SHP77 treated with DMSO at 0.1 percent for 48 hours (cell line): ENCODE measurements at regions not wholly inside any gene's neighbourhood (a gene's known extent, or its start where the extent isn't known, plus 50 kb on each side); places are given as distances from the start of the nearest gene placed in this dataset.
"Not testable (repeated sequence)": the region's sequence is repeated elsewhere in the genome, so short reads cannot be mapped to it uniquely, and the experiment has no call there.

Experiments
- DNase-seq: peaks from one replicate; lab custom pipeline; 2025; lab: John Stamatoyannopoulos, UW

- no peak for DNase-seq
Observed at GRCh38 chr14:84074626-84075025, 1455.3 kb upstream of the FLRT2 start.

GRCh38 chr14:84080944-84081343 lies 1449.0 kb upstream of the FLRT2 start:
- no peak for DNase-seq

GRCh38 chr14:84084056-84084630 lies 1445.8 kb upstream of the FLRT2 start:
- DNase-seq = no peak

DNA sequence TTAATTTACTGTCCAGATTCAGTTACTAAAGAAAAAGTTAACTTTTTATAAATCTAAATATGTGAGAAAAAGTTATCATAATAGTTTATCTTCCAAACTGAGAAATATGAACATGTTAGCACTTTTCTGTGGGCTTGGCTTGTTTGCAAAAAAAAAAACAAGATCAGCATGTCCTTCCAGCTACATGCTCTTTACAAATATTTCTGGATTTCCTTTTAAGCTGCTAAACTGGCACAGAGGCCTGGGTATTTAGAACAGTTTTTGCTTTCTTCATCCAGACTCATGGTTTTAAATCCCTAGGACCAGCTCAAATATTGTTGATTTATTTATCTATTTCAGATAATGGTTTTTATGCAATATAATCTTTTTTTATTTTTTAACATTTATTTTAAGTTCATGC lies 1444.5 kb upstream of the FLRT2 start:
- no peak for DNase-seq

- DNase-seq = no peak
Observed at GRCh38 chr14:84086714-84087113, 1443.2 kb upstream of the FLRT2 start.

DNA sequence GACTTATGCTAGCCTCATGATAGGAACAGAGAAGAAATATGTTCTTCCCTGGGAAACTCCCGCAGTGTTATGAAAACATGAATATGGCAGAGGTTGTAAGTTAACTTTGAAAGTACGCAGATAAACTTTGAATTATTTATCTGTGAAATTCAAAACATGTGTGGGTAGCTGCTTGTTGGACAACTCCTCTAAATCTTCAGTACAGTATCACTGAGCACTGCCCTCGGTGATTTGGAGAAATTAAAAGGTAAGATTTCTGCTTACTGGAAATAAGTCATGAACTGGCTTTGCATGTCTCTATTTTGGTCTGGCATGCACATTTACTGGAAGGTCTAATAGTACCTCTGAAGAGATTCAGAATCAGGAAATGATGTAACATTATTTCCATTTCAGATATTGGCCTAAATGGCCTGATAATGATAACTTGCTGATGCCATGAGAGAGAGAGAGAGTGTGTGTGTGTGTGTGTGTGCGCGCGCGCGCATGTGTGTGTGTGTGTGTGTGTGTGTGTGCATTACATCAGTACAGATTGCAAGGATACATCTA lies 1441.9 kb upstream of the FLRT2 start:
- DNase-seq = no peak

DNA sequence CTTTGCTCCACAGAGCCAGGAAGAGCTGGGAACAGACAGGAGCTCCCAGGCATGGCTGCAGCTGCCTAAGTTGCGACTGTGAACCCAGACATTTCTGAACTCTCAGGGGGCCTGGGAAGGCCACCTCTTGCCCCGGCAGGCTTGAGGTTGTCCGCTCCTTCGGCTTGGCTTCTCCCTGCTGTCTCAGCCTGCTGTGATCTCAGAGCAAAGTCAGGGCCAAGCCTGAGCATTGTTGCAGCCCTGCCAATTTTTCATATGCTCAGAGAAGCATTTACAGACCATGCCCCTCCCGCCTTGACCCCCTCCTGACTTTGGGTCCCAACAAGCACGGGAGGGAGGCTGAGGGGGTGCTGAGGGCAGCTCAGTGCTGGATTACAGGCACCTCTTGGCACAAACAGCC lies 1439.1 kb upstream of the FLRT2 start:
- no peak for DNase-seq

GRCh38 chr14:84095681-84096080 lies 1434.3 kb upstream of the FLRT2 start:
- DNase-seq = no peak

- no peak for DNase-seq
Observed at GRCh38 chr14:84098261-84098660, 1431.7 kb upstream of the FLRT2 start.

GRCh38 chr14:84099560-84099959 lies 1430.4 kb upstream of the FLRT2 start:
- DNase-seq = not testable (repeated sequence)

DNA sequence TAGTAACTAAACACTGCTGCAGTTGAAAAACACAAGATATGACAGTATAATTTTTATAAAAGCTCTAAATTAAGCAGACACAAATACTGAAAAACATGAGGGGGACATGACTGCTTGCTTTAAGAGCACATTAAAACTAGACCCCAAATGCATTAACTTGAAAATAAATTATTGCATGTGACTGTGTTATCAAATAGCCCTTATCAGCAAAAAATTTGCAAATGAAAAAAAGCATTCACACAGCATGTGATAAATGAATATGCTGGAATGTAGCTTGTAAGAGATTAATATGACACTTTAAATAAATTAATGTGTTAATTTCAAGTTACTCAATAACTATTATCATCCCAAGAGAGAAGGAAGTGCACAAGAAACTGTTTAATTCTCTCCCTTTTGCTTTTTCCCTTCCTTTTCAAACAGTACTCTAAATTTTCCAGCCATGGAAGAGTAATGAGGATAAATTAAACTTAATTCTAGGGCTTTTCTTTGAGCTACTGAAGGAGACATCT lies 1422.1 kb upstream of the FLRT2 start:
- no peak for DNase-seq

DNA sequence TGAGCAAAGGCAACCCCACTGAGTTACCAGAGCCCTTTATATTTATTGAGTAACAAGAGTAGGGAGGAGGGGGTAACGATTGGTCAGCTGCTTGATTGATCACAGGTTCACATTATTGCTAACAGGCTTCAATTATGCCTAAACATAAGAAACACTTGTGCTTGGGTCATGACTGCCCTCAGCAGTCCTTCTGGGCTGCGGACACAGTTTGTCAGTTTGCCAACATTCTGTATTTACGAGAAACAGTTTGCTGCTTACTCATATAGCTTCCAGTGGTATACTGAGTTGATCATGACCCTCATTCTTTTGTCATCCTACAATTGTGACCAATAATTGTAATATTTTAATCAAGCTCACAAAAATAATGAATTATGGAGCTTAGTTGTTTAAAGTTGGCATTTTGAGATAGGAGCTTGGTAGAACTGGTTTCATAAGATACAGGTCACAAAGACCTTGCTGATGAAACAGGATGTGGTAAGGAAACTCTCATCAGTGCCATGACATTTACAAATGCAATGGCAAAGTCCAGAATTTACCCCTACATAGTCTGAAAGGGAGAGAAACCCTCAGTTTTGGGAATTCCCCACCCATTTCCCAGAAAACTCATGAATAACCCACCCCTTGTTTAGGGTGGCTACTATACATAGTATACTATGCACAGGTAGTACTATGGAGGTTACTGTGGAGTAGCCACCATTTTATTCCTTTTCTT lies 1421.0 kb upstream of the FLRT2 start:
- no peak for DNase-seq

DNA sequence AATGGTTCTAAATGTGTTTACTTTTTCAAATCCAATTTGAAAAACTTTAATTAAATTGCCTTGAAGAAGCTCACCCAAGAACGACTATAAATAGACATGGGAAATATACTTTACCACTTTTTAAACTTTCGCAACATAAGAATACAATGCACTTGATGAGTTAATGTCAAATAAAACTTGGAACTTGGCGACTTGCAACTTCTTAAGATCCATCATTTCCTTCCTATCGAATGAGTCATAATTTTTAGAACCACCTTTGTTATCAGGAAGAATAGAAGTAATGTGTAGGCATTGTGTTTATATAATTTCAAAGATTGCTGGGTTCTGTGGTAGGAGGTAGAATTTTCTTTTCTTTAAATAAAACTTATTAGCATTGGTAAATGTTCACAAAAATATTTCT lies 1417.4 kb upstream of the FLRT2 start:
- no peak for DNase-seq

- DNase-seq = no peak
Observed at GRCh38 chr14:84125676-84126075, 1404.3 kb upstream of the FLRT2 start.

- DNase-seq = no peak
Observed at GRCh38 chr14:84127495-84127894, 1402.4 kb upstream of the FLRT2 start.

- no peak for DNase-seq
Observed at GRCh38 chr14:84128050-84128449, 1401.9 kb upstream of the FLRT2 start.

DNA sequence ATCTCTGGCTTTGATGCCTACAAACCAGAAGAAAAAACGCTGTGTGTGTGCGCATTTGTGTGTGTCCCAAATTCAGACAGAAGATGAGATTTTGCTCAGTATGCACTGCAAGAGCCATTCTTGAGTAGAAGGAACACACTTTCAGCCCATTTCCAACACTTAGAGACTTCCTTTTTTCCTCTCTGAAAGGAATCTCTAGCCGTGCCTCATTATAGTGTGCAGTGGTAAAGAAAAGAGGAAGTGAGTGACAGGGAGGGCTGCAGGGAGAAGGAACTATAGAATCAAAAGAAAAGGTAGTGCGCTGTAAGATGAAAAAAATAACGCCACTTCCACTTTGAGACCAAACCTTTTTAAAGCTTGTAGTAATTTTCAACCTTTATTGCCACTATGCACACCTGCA lies 1400.9 kb upstream of the FLRT2 start:
- DNase-seq = no peak

- DNase-seq = no peak
Observed at GRCh38 chr14:84129941-84130340, 1400.0 kb upstream of the FLRT2 start.

DNA sequence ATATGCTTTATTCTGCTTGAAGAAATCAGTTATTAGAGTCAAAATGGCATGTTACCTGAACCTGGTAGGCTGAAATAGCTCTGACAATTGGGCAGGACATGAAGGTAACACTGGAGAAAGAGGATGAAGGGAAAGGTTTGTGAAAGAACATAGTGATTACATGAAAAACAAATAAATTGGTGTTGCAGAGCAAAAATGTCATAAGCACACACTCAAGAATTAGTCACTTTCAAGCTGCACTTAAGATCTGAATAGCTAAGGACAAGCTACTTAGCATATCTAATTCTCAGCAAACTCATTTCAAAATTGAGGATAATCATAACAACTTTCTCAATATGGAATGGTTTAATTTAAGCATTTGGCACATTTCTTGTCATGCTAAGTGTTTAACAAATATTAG lies 1398.0 kb upstream of the FLRT2 start:
- no peak for DNase-seq

DNA sequence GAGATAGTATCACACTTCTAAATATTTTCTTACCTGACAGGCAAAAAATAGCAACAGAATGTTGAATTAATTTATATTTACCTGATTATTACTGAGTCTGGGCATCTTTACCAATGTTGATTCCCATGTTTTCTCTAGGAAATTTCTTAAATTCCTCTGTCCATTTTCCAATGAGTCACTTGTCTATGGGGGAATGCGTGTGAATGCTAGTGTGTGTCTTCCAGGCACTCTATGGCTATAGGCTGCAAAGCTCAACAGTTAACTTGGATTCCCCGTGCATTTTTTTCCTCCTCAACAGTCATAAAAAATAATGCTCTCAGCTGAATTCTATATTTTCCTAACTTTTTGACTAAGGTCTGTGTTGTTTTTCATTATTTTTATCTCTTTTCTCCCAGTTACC lies 1385.8 kb upstream of the FLRT2 start:
- no peak for DNase-seq

GRCh38 chr14:84152452-84152851 lies 1377.5 kb upstream of the FLRT2 start:
- DNase-seq = no peak

DNA sequence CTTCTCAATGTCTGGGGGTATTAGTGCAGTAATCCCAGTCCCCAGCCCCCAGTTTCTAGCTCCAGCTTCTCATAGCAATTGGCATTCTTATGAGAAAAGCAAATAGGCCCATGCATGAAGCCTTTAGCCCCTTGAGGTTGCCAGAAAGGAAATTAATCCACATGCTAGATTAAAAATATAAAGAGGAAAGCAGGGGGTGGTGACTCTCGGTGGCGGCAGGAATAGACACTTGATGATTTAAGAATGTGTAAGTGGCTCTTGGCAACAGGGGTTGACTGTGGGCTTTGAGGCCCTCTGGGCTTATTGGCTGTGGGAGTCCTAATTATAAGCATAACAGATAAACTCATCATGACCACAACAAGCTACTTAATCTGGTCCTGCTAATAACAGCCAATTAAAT lies 1367.3 kb upstream of the FLRT2 start:
- no peak for DNase-seq

DNA sequence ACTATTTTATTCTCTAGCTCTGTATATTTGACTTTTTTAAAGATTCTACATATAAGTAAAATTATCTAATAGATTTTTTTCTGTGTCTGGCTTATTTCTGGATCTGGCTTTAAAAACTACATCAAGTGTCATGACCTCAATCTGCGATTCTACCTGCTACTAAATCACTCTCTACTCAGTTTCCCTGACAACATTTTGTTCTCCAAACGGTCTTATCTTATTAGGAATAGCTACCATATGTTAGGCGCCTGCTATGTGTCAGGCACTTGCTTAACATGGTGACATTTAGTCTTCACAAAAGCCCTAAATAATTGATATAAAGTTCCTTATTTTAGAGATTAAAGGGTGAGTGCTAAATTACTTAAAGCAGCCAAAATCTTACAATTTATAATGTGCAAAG lies 1362.9 kb upstream of the FLRT2 start:
- no peak for DNase-seq

- DNase-seq = no peak
Observed at GRCh38 chr14:84180336-84180735, 1349.6 kb upstream of the FLRT2 start.
